ENCODE measurements at regions not wholly inside any gene's neighbourhood (a gene's known extent, or its start where the extent isn't known, plus 50 kb on each side); places are given as distances from the start of the nearest gene placed in this dataset.
"Not testable (repeated sequence)": the region's sequence is repeated elsewhere in the genome, so short reads cannot be mapped to it uniquely, and the experiment has no call there.

DNA sequence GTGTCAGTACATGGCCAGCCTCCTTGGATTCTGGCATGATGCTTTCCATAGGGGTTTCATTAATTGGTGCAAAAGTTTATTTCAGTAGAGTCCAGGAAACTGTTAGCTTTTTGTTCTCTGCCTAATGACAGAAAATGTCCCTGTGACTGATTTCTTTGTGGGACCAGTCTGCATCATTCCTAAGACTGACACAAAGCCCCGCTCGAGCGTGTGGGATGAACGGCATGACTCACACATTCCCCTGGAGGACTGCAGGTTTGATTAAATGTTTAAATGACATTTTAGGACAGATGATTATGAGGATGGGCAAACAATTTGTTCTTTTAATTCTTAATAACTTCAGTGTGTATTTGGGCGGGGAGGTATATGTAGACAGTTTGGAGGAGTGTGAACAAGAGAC lies 120.9 kb upstream of the ERV3-1 start:
- TF ChIP-seq, protein P1, sequence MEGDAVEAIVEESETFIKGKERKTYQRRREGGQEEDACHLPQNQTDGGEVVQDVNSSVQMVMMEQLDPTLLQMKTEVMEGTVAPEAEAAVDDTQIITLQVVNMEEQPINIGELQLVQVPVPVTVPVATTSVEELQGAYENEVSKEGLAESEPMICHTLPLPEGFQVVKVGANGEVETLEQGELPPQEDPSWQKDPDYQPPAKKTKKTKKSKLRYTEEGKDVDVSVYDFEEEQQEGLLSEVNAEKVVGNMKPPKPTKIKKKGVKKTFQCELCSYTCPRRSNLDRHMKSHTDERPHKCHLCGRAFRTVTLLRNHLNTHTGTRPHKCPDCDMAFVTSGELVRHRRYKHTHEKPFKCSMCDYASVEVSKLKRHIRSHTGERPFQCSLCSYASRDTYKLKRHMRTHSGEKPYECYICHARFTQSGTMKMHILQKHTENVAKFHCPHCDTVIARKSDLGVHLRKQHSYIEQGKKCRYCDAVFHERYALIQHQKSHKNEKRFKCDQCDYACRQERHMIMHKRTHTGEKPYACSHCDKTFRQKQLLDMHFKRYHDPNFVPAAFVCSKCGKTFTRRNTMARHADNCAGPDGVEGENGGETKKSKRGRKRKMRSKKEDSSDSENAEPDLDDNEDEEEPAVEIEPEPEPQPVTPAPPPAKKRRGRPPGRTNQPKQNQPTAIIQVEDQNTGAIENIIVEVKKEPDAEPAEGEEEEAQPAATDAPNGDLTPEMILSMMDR (IDR thresholded peaks at IDR 0.05 in 4 of 5, conservative IDR thresholded peaks at IDR 0.05 in 1 of 5) = not testable (repeated sequence)
- not testable (repeated sequence) for TF ChIP-seq POLR2A (IDR thresholded peaks at IDR 0.05)

All from gastrocnemius medialis (tissue), 4 donors.